ENCODE measurements at regions not wholly inside any gene's neighbourhood (a gene's known extent, or its start where the extent isn't known, plus 50 kb on each side); places are given as distances from the start of the nearest gene placed in this dataset.

DNA sequence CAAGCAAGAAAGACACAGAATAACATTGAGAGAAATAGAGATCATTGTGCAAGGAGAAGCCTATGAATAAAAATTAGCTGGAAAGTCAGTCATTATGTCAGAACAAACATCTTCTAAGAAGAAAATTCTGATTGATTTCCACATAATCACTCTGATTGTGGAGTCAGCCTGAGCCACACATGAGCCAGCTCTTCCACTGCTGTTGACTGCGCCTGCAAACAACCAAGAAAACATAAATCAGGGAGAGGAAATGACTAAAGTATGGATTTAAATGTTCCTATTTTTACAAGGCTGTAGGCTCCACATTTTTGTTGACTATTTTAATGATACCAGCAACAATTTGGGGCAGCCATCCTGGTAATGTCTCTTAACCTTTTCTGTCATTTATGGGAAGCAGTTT is 962.3 kb downstream of the EFNB2 start:
- H3K36me3 ChIP-seq (ENCODE audit: control insufficient read depth, insufficient read depth, low read length): no peaks in the 10 kb centered on the region
- ChIA-PET POLR2A (no interaction called here), CTCF (no interaction called here)
- TF ChIP-seq, protein P1, sequence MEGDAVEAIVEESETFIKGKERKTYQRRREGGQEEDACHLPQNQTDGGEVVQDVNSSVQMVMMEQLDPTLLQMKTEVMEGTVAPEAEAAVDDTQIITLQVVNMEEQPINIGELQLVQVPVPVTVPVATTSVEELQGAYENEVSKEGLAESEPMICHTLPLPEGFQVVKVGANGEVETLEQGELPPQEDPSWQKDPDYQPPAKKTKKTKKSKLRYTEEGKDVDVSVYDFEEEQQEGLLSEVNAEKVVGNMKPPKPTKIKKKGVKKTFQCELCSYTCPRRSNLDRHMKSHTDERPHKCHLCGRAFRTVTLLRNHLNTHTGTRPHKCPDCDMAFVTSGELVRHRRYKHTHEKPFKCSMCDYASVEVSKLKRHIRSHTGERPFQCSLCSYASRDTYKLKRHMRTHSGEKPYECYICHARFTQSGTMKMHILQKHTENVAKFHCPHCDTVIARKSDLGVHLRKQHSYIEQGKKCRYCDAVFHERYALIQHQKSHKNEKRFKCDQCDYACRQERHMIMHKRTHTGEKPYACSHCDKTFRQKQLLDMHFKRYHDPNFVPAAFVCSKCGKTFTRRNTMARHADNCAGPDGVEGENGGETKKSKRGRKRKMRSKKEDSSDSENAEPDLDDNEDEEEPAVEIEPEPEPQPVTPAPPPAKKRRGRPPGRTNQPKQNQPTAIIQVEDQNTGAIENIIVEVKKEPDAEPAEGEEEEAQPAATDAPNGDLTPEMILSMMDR (IDR thresholded peaks at IDR 0.05; ENCODE audit: insufficient read depth, low read depth, low read length): no peak
- no peaks in the 10 kb centered on the region for H3K27me3 ChIP-seq (ENCODE audit: control insufficient read depth, insufficient read depth, low read length)
- DNase-seq (ENCODE audit: low read depth): no peak
- H3K4me3 ChIP-seq (ENCODE audit: low read depth, low read length): no peak overlapping the region

DNA sequence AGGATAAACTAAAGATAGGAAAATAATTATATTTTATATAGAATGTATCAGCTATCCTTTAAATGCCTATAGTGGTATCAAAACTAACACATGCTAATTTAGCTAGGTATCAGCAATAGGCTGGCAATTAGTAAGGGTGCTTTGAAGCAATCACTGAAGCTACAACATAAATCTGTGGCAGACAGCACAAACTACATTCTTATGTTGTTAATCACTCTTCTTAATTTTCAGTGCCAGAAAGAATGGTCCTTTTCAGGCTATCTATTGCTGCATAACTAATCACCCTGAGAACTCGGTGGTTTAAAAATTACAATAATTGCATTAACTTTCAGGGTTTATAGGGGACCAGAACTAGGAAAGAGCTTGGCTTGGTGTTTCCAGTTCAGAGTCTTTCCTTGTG is 963.1 kb downstream of the EFNB2 start:
- CTCF ChIA-PET: interaction anchor here (0.9 to 1.1 kb wide), 2 partner anchors 20 to 41 kb away, joined by 3 to 4 read pairs; no protein-coding TSS in a partner anchor
- H3K27me3 ChIP-seq (ENCODE audit: control insufficient read depth, insufficient read depth, low read length): no peaks in the 10 kb centered on the region
- no peak for DNase-seq (ENCODE audit: low read depth)
- no peak overlapping the region for H3K4me3 ChIP-seq (ENCODE audit: low read depth, low read length)
- no peaks in the 10 kb centered on the region for H3K36me3 ChIP-seq (ENCODE audit: control insufficient read depth, insufficient read depth, low read length)
- POLR2A ChIA-PET: no interaction called here
- TF ChIP-seq, protein P1 (IDR thresholded peaks at IDR 0.05; ENCODE audit: insufficient read depth, low read depth, low read length): no peak

DNA sequence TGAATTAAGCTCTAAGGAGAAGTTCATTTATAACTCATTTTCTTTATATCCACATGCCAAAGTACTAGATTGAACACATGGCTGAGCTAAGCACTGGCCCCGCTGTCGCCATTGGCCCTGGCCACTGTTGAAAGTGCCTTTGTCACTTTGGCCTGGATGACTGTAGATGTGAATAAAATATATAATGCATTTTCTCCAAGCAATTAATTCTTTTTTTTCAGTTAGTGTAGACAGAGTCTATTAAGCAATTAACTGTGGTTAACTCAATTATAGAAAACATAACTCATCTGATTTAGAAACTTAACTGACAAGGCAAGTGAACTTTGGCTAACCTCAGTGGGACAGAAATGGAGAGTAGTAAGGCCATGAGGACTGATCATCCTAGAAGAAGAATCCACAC is 965.6 kb downstream of the EFNB2 start:
- DNase-seq (ENCODE audit: low read depth): no peak
- Histone ChIP-seq H3K27me3 (ENCODE audit: control insufficient read depth, insufficient read depth, low read length) (no peaks in the 10 kb centered on the region), H3K4me3 (ENCODE audit: low read depth, low read length) (no peak overlapping the region), H3K36me3 (ENCODE audit: control insufficient read depth, insufficient read depth, low read length) (no peaks in the 10 kb centered on the region)
- CTCF ChIA-PET: no interaction called here
- TF ChIP-seq, protein P1 (IDR thresholded peaks at IDR 0.05; ENCODE audit: insufficient read depth, low read depth, low read length): no peak
- POLR2A ChIA-PET: no interaction called here

DNA sequence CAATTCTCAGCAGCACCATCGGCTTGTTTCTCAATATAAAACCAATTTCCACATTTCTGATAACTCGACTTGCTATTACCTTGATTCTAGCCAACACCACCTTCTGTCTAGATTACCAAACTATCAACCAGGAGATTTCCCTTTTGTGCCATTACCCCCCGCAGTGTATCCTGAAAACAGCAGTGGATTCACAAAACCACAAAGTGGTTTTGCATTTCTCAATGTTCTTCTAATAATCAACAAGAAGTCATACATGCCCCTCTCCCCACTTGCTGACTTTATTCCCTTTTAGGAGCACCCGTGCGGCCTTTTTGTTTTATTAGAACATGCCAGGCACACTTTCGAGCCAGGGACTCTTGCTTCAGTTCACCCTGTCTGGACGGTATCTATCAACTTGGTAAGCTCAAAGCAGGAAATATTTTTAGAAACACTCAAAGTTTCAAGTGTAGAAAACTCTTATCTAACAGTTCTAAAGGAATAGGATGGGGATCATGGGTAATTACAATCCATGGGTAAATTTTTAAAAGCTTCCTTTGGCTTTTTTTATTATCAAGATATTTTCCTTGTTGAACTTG is 967.4 kb downstream of the EFNB2 start:
- no peak for DNase-seq (ENCODE audit: low read depth)
- Histone ChIP-seq H3K4me3 (ENCODE audit: low read depth, low read length) (no peak overlapping the region), H3K27me3 (ENCODE audit: control insufficient read depth, insufficient read depth, low read length) (no peaks in the 10 kb centered on the region), H3K36me3 (ENCODE audit: control insufficient read depth, insufficient read depth, low read length) (no peaks in the 10 kb centered on the region)
- POLR2A ChIA-PET: no interaction called here
- CTCF ChIA-PET: interaction anchor here (0.7 kb wide), 1 partner anchor 16 kb away, joined by 3 read pairs; no protein-coding TSS in a partner anchor
- TF ChIP-seq, protein P1 (IDR thresholded peaks at IDR 0.05; ENCODE audit: insufficient read depth, low read depth, low read length): no peak

DNA sequence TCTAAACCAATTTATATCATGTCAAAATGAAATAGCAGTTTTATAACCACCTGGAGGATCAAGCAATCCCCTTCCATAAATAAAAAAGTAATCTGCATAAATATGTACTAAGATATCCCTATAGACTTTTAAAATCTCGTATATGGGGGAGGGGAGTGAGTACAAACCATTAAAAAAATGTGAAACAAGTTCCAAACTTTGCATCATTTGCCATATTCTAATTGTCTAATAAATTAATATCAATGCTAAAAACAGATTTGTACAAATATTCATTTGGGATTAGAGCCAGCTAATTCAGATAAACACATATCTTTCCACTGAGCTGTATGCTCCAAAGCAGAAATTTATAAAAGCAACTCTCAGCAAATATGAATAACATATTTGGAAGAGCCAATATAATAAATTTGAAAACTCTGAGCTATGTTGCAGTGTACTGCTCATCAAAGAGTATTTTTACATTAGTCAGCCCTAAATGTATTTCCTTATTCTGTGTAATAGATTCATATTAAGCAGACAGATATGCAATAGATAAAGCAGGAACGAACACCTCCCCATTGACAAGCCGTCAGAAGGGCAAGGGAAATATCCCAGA is 970.2 kb downstream of the EFNB2 start:
- Histone ChIP-seq H3K27me3 (ENCODE audit: control insufficient read depth, insufficient read depth, low read length) (no peaks in the 10 kb centered on the region), H3K36me3 (ENCODE audit: control insufficient read depth, insufficient read depth, low read length) (no peaks in the 10 kb centered on the region), H3K4me3 (ENCODE audit: low read depth, low read length) (no peak overlapping the region)
- TF ChIP-seq, protein P1 (IDR thresholded peaks at IDR 0.05; ENCODE audit: insufficient read depth, low read depth, low read length): no peak
- CTCF ChIA-PET: interaction anchor here (1.0 kb wide), 1 partner anchor 8 kb away, joined by 3 read pairs; no protein-coding TSS in a partner anchor
- no peak for DNase-seq (ENCODE audit: low read depth)
- POLR2A ChIA-PET: no interaction called here

Data from BJ (cell line).